SIG-M5 treated with dmso at 0.1 percent for 504 hours (cell line): ENCODE measurements at regions not wholly inside any gene's neighbourhood (a gene's known extent, or its start where the extent isn't known, plus 50 kb on each side); places are given as distances from the start of the nearest gene placed in this dataset.
"Not testable (repeated sequence)": the region's sequence is repeated elsewhere in the genome, so short reads cannot be mapped to it uniquely, and the experiment has no call there.

Experiments
- DNase-seq: peaks from one replicate; lab custom pipeline; 2025; ENCODE audit not compliant: unreplicated experiment; lab: John Stamatoyannopoulos, UW

- no peak for DNase-seq
These were observed 154.4 kb downstream of the CDRT15L2 start for GRCh38 chr17:20733923-20734322.

GRCh38 chr17:20735796-20736195, 156.3 kb downstream of the CDRT15L2 start:
- DNase-seq: no peak

- not testable (repeated sequence) for DNase-seq
These were observed 158.1 kb downstream of the CDRT15L2 start for GRCh38 chr17:20737636-20738035.

- no peak for DNase-seq
These were observed 191.6 kb downstream of the CDRT15L2 start for GRCh38 chr17:20771104-20771503.

- DNase-seq: no peak
These were observed 195.1 kb downstream of the CDRT15L2 start for GRCh38 chr17:20774472-20775135.

- no peak for DNase-seq
These were observed 195.8 kb downstream of the CDRT15L2 start for GRCh38 chr17:20775331-20775730.

GRCh38 chr17:20779521-20779920, 200.0 kb downstream of the CDRT15L2 start:
- DNase-seq: no peak

- no peak for DNase-seq
These were observed 201.7 kb downstream of the CDRT15L2 start for GRCh38 chr17:20781260-20781659.

GRCh38 chr17:20781869-20782268, 202.3 kb downstream of the CDRT15L2 start:
- DNase-seq: not testable (repeated sequence)

- DNase-seq: no peak
These were observed 203.6 kb downstream of the CDRT15L2 start for GRCh38 chr17:20783091-20783490.

- DNase-seq: no peak
These were observed 204.7 kb downstream of the CDRT15L2 start for GRCh38 chr17:20784100-20784665.

- no peak for DNase-seq
These were observed 207.8 kb downstream of the CDRT15L2 start for GRCh38 chr17:20787281-20787680.

GRCh38 chr17:20791626-20792025, 212.1 kb downstream of the CDRT15L2 start:
- DNase-seq: no peak

GRCh38 chr17:20794532-20794931, 215.0 kb downstream of the CDRT15L2 start:
- DNase-seq: not testable (repeated sequence)

GRCh38 chr17:20797292-20797691, 217.8 kb downstream of the CDRT15L2 start:
- no peak for DNase-seq

- DNase-seq: no peak
These were observed 220.6 kb downstream of the CDRT15L2 start for GRCh38 chr17:20800146-20800545.

GRCh38 chr17:20805751-20806150, 226.2 kb downstream of the CDRT15L2 start:
- DNase-seq: no peak

- DNase-seq: not testable (repeated sequence)
These were observed 228.0 kb downstream of the CDRT15L2 start for GRCh38 chr17:20807566-20807965.

GRCh38 chr17:20815410-20815809, 227.4 kb downstream of the USP22 start:
- not testable (repeated sequence) for DNase-seq

- no peak for DNase-seq
These were observed 218.9 kb downstream of the USP22 start for GRCh38 chr17:20823905-20824304.

- no peak for DNase-seq
These were observed 217.3 kb downstream of the USP22 start for GRCh38 chr17:20825539-20825938.

GRCh38 chr17:20840453-20840852, 202.4 kb downstream of the USP22 start:
- not testable (repeated sequence) for DNase-seq
